ENCODE measurements at regions not wholly inside any gene's neighbourhood (a gene's known extent, or its start where the extent isn't known, plus 50 kb on each side); places are given as distances from the start of the nearest gene placed in this dataset.

DNA sequence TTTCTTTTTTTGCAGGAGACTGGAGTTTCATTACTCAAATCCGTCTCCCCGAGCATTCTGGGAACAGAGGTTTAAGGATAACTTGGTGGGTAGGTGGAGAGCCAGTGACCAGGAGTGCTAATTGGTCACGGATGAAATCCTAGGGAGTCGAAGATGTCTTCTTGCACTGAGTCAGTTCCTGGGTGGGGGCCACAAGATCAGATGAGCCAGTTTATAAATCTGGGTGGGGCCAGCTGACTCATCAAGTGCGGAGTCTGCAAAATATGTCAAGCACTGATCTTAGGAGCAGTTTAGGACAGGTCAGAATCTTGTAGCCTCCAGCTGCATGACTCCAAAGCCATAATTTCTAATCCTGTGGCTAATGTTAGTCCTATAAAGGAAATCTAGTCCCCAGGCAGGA lies 741.3 kb downstream of the PCDH7 start:
- TF ChIP-seq, protein P1, sequence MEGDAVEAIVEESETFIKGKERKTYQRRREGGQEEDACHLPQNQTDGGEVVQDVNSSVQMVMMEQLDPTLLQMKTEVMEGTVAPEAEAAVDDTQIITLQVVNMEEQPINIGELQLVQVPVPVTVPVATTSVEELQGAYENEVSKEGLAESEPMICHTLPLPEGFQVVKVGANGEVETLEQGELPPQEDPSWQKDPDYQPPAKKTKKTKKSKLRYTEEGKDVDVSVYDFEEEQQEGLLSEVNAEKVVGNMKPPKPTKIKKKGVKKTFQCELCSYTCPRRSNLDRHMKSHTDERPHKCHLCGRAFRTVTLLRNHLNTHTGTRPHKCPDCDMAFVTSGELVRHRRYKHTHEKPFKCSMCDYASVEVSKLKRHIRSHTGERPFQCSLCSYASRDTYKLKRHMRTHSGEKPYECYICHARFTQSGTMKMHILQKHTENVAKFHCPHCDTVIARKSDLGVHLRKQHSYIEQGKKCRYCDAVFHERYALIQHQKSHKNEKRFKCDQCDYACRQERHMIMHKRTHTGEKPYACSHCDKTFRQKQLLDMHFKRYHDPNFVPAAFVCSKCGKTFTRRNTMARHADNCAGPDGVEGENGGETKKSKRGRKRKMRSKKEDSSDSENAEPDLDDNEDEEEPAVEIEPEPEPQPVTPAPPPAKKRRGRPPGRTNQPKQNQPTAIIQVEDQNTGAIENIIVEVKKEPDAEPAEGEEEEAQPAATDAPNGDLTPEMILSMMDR (IDR thresholded peaks at IDR 0.05), result no peak
- TF ChIP-seq EZH2 (IDR thresholded peaks at IDR 0.05), result no peak

Measured in neural progenitor cell (in vitro differentiated cells).